ENCODE measurements at regions not wholly inside any gene's neighbourhood (a gene's known extent, or its start where the extent isn't known, plus 50 kb on each side); places are given as distances from the start of the nearest gene placed in this dataset.

- no peak for TF ChIP-seq CTCF (IDR thresholded peaks at IDR 0.05)
- ATAC-seq (ENCODE audit: low FRiP score) (no peak), DNase-seq (ENCODE audit: low spot score) (no peak)
Measured at GRCh38 chr15:101561584-101561906, 72.0 kb upstream of the PCSK6 start.

DNA sequence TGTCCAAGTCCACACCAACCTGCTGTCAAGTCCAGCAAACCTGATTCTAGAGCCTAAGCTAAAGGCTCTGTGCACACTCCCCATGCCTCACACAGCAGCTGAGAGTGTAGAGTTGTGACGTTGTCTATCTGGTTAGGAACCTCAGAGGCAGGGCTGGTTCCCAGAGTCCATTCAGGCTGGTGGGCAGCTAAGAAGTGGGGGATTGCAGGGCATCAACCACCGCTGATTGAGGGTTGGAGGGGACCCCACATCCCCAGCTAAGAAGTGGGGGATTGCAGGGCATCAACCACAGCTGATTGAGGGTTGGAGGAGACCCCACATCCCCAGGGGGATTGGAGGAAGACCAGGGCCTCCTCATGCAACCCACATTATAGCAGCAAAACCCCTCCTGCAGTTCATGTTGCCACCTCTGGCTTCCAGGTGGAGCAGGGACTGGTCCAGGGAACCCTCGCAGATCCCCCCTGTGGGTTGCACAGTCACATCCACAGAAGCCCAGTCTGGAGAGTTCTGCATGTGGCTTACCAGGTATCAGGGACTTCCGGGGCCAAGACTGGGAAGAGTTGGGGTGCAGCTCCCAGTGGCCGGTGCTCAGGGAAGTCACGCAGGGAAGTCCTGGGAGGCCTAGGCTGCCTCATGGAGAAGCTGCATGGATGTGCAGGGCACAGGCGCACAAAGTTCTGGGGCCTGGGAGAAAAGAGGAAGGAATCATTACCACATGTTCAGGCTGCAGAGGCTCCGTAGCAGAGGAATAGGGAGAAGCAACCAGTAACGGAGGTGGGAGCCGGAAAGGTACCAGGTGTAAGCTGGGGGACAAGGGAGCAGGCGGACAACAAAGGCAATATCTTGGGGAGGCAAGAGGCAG is 71.4 kb upstream of the PCSK6 start:
- ATAC-seq (ENCODE audit: low FRiP score) (no peak), DNase-seq (ENCODE audit: low spot score) (no peak)
- no peak for TF ChIP-seq CTCF (IDR thresholded peaks at IDR 0.05)

GRCh38 chr15:101559952-101560351 is 70.4 kb upstream of the PCSK6 start:
- TF ChIP-seq CTCF (IDR thresholded peaks at IDR 0.05) = no peak
- ATAC-seq (ENCODE audit: low FRiP score) (no peak), DNase-seq (ENCODE audit: low spot score) (no peak)

GRCh38 chr15:101558221-101558941 is 68.9 kb upstream of the PCSK6 start:
- no peak for TF ChIP-seq CTCF (IDR thresholded peaks at IDR 0.05)
- DNase-seq (ENCODE audit: low spot score) (no peak), ATAC-seq (ENCODE audit: low FRiP score) (no peak)

DNA sequence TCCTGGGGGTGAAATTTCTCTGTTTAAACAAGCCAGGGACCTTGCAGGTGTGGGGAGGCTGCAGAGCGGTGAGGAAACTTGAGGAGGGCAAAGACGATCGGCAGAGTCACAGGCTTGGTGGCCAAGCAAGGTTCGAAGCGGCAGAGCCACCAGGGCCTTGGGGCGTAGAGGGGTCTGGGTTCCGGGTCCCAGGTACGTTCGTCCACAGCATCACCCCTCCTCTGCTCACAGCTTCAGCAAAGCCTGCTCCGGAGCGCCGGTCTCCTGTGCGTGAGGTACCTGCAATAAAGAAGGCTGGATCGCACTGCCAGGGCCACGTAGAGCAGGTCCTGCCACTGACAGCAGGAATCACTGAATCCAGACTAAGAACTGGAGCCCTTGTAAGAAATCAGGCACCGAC is 66.8 kb upstream of the PCSK6 start:
- TF ChIP-seq CTCF (IDR thresholded peaks at IDR 0.05) = no peak
- ATAC-seq (ENCODE audit: low FRiP score) = no peak
- no peak for DNase-seq (ENCODE audit: low spot score)

- no peak for ATAC-seq (ENCODE audit: low FRiP score)
- DNase-seq (ENCODE audit: low spot score) = no peak
- no peak for TF ChIP-seq CTCF (IDR thresholded peaks at IDR 0.05)
Measured at GRCh38 chr15:101554115-101554915, 64.8 kb upstream of the PCSK6 start.
